ENCODE measurements at regions not wholly inside any gene's neighbourhood (a gene's known extent, or its start where the extent isn't known, plus 50 kb on each side); places are given as distances from the start of the nearest gene placed in this dataset.

GRCh38 chr18:71678144-71678543, 866.0 kb downstream of the CBLN2 start:
- TF ChIP-seq POLR2A (IDR thresholded peaks at IDR 0.05) (no peak), CTCF (IDR thresholded peaks at IDR 0.05) (no peak)

GRCh38 chr18:71673954-71674353, 870.2 kb downstream of the CBLN2 start:
- H3K4me3 ChIP-seq (ENCODE audit: low read depth, poor library complexity, severe bottlenecking) = no peak overlapping the region
- intact Hi-C loops (cut with DNase I; ENCODE audit: low total_unique reads) = no loop called here
- WGBS, 2 donors = 88 to 89% methylated on average over 10 of the region's 10 CpGs
- no peak for DNase-seq (ENCODE audit: low spot score in 2 of 2)
- TF ChIP-seq POLR2A (IDR thresholded peaks at IDR 0.05) = no peak
- TF ChIP-seq CTCF (IDR thresholded peaks at IDR 0.05) = no peak

More at GRCh38 chr18:71678144-71678543, 866.0 kb downstream of the CBLN2 start:
- DNase-seq (ENCODE audit: low spot score in 2 of 2) = no peak
- intact Hi-C loops (cut with DNase I; ENCODE audit: low total_unique reads) = no loop called here
- 84 to 90% methylated on average over 2 of the region's 2 CpGs for WGBS, 2 donors
- no peak overlapping the region for H3K4me3 ChIP-seq (ENCODE audit: low read depth, poor library complexity, severe bottlenecking)

GRCh38 chr18:71673498-71673897, 870.6 kb downstream of the CBLN2 start:
- TF ChIP-seq POLR2A (IDR thresholded peaks at IDR 0.05) = no peak
- TF ChIP-seq CTCF (IDR thresholded peaks at IDR 0.05) = no peak
- H3K4me3 ChIP-seq (ENCODE audit: low read depth, poor library complexity, severe bottlenecking) = no peak overlapping the region
- no peak for DNase-seq (ENCODE audit: low spot score in 2 of 2)
- 85 to 94% methylated on average over 5 of the region's 5 CpGs for WGBS, 2 donors
- intact Hi-C loops (cut with DNase I; ENCODE audit: low total_unique reads) = no loop called here

- intact Hi-C loops (cut with DNase I; ENCODE audit: low total_unique reads) = no loop called here
- no peak overlapping the region for H3K4me3 ChIP-seq (ENCODE audit: low read depth, poor library complexity, severe bottlenecking)
- no peak for DNase-seq (ENCODE audit: low spot score in 2 of 2)
- 84 to 91% methylated on average over 2 of the region's 2 CpGs for WGBS, 2 donors
- no peak for TF ChIP-seq CTCF (IDR thresholded peaks at IDR 0.05)
- no peak for TF ChIP-seq POLR2A (IDR thresholded peaks at IDR 0.05)
Measured at GRCh38 chr18:71666481-71666880, 877.7 kb downstream of the CBLN2 start.

GRCh38 chr18:71665131-71665530, 879.0 kb downstream of the CBLN2 start:
- intact Hi-C loops (cut with DNase I; ENCODE audit: low total_unique reads) = no loop called here
- no peak for DNase-seq (ENCODE audit: low spot score in 2 of 2)
- no peak overlapping the region for H3K4me3 ChIP-seq (ENCODE audit: low read depth, poor library complexity, severe bottlenecking)
- no peak for TF ChIP-seq POLR2A (IDR thresholded peaks at IDR 0.05)
- TF ChIP-seq CTCF (IDR thresholded peaks at IDR 0.05) = no peak

GRCh38 chr18:71643822-71644221, 900.3 kb downstream of the CBLN2 start:
- 92 to 96% methylated on average over 12 of the region's 12 CpGs for WGBS, 2 donors
- intact Hi-C loops (cut with DNase I; ENCODE audit: low total_unique reads) = no loop called here
- TF ChIP-seq CTCF (IDR thresholded peaks at IDR 0.05) = no peak
- no peak for TF ChIP-seq POLR2A (IDR thresholded peaks at IDR 0.05)
- no peak for DNase-seq (ENCODE audit: low spot score in 2 of 2)
- no peak overlapping the region for H3K4me3 ChIP-seq (ENCODE audit: low read depth, poor library complexity, severe bottlenecking)
